SHP77 treated with DMSO at 0.1 percent for 48 hours (cell line): ENCODE measurements at regions not wholly inside any gene's neighbourhood (a gene's known extent, or its start where the extent isn't known, plus 50 kb on each side); places are given as distances from the start of the nearest gene placed in this dataset.

ENCODE experiments used
- DNase-seq: peaks from one replicate; lab custom pipeline; 2025; lab: John Stamatoyannopoulos, UW

DNA sequence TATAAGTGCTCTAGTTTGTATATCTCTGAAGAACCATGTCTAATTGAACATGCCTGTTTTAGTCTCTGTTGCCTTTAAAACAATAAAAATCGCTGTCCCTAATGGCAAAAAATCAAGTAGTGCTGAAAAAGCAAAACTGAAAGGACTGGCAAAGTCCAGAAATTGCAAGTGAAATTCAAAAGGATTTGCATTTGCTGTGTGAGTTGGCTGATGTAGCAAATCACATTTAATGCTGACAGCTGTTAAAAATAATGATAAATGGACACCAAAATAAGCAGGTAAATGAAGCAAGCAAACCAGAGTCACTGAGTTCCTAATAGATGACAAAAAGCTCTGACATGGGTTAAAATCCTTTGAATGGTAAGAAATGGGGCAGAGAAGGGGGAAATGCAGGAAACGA is 874.1 kb downstream of the GRM8 start:
- no peak for DNase-seq

DNA sequence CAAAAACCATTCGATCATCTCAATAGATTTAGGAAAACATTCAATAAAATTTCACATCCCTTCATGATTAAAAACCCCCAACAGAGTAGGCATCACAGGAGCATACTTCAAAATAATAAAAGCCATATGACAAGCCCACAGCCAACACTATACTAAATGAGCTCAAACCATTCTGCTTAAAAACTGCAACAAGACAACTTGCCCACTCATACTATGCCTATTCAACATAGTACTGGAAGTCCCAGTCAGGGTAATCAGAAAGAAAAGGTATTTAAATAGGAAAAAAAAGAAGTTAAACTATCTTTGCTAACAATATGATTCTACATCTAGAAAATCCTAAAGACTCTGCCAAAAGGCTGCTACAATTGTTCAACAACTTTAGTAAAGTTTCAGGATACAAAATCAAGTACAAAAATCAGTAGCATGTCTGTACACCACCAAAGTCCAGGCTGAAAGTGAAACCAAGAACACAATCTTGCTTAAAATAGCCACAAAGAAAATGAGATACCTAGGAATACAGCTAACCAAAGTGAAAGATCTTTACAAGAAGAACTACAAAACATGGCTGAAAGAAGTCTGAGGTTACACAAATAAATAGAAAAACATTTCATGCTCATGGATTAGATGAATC is 882.6 kb downstream of the GRM8 start:
- DNase-seq: no peak

DNA sequence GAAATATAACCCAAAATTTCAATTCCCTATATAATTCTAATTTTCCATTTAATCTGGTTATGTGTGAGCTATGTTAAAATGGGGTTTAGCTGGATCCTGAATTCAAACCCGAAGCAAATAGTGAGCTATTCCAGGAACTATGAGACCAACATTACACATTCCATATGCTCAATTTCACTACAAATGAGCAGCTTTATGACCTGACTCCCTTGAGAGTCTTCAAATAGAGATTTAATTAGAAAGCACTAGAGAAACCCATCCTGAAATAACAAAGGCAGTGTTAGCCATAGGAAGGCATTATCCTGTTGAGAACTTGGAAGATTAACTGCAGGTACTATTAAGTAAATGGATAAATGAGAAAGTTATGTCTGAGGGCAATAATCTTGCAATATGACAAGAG is 890.0 kb downstream of the GRM8 start:
- no peak for DNase-seq

DNA sequence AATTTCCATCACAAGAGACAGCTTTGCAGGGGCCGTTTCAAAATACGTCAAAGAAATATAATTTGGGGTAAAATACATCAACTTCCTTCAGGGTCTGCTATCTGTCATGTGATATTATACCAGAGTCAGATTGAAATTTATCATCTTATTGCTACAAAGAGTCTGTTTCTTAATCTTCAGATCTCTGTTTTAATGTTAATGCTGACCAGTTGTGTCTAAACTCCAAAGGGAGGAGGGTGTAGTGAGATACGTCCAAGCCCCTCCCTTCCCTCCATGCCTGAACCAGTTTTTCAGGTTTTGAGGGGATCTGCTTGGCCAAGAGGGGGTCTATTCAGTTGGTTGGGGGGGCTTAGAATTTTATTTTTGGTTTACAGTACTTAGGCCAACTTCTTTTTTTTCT is 891.6 kb downstream of the GRM8 start:
- DNase-seq: no peak

DNA sequence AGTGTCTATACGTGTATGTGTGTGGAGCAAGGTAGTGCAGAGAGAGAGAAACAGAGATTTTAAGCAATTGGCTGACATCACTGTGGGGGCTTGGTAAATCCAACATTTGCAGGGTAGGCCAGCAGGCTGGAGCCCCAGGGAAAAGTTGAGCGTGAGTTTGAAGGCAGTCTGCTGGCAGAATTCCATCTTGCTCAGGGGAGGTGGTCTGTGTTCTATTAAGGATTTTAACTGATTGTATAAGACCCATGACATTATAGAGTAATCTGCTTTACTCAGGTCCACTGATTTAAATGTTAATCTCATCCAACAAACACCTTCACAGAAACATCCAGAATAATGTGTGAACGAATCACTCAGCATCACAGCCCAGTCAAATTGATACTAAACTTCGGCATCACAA is 912.9 kb downstream of the GRM8 start:
- no peak for DNase-seq

DNA sequence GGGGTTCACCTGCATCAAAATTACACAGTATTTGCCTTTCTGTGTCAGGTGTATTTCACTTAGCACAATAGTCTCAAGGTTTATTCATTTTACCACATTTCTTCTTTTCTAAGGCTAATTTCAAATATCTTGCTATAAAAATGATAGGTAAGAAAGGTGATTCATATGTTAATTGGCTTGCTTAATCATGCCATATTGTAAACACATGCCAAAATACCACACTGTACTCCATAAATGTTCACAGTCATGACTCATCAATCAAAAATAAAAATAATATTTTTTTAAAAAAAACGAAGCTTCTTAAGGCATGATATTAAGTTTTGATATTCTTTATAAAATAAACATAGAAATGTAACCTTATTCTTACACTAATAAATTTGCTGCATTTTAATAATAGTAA is 947.1 kb downstream of the GRM8 start:
- no peak for DNase-seq

DNA sequence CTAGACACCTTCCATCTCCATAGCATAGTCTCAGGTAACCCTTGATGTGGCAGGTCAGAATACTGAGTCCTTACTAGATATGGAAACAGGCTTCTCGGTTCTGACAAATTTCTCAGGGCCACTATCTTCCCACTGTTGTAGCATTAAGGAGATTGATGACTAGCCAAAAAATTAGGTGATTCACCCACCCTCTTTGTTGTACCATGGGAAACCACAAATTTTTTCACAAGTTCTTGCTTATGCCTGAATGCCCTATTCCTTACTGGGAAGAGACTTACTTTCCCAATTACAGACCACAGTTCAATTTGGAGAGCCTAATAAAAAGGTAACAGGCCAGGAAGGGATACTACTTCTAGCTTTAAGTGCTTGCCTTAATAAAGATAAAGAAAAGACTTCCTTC is 948.8 kb downstream of the GRM8 start:
- no peak for DNase-seq

DNA sequence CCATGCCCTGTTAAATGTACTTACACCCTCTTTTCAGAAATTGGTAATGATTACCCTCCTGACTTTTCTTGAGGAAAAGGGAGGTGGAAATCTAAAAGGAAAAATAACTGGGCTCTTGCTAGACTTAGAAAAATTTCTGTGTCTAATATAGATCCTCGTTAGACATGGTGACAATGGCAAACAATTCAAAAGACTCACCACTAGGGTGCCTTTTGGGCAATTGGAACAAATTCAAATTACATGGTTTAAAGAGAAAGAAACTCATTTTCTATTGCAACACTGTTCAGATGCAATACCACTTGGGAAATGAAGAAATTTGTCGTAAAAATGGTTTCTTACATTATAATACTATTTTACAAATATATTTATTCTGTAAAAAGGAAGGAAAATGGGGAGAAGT is 950.1 kb downstream of the GRM8 start:
- DNase-seq: no peak

DNA sequence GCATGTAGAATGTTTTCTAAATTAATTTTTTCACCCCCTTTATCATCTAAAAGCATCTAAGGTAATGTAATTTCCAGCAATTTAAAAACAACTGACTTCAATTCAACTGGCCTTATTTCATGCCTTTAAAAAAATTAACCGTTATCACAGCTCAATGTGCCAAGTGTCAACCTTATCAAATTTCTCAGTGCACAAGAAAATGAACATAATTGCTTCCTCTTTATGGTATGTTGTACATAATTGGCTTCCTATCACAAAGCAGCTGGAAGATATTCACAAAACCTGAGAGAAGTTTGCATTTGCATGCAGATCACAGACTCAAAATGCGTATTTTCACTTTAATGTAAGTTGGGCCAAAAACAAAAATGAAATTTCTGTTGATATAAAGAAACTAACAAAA is 966.4 kb downstream of the GRM8 start:
- no peak for DNase-seq

DNA sequence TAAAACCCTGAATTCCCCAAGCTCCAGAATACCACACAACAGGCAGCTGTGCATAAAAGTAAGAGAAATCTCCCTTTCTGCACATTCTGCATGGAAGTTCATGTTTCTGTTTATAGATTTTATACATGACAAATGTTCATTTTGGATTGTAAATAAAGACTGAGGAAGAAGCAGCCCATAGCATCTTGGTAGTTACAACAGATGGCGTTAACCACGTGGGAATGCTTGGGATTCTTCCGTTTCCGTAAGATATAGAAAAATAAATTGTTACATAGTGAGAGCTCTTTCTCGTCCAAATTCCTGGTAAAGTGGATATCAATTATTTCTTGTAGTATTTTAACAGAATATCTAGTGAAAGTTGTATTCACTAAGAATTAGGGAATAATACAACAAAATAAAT is 1016.5 kb downstream of the GRM8 start:
- no peak for DNase-seq

DNA sequence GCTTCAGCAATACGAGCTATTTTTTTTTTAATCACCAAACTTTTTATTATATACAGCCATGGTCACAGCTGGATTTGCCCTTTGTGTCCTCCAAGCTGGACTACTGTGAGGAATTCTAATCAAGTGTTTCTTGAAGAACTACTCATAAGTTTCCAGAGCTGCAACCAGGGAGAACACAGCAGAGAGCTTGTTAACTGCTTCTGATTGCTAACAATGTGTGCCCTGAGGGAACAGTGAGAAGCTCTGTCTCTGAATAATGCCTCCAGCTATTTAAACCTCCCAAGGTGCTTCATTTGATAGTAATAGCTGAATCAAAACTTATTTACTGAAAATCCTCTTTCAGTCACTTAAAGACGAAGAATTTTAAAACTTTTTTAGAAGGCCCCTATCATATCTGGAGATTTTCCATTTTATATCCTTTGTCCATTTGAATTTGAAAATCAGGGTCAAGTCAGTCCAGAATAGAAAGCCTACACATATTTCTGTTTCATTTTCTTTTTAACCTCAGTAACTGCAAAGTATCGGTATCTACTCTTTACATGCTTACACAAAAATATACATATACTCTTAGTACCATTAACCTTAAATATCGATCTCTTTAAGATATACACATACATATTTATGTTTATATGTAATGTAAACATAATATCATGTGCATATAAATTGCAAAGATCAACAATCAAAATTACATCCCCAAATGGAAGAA is 1024.2 kb downstream of the GRM8 start:
- no peak for DNase-seq

DNA sequence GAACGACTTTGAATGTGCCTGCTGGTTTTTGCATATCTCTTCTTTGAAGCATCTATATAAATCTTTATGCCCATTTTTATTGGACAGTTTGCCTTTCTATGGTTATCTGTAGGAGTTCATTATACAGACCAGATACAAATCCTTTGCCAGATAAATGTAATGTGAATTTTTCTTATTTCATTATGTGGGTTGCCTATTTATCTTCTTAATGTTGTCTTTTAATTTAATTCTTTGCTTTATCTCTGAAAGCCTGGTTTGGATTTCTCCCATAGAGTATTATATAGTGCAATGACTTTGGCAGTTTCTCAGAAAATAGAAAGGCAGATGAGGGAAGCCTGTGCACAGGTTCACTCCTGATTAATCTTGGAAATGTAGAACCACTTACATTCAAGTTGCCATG is 1025.1 kb downstream of the GRM8 start:
- DNase-seq: no peak

DNA sequence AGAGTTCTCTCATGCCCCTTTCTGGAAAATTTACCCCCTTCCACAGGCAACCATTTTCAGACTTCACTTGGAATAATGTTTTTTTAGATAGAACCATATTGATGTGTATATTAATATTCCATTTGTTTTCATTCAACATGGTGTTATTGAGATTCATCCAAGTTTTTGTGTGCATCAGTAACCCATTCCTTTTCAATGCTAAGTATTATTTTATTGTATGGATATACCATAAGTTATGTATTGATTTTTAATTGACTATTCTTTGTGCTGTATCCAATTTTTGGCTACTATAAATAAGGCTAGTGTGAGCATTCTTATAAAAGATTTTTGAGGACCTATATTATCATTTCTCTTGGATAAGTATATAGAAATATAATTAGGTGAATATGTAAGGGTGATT is 1025.7 kb downstream of the GRM8 start:
- DNase-seq: no peak

DNA sequence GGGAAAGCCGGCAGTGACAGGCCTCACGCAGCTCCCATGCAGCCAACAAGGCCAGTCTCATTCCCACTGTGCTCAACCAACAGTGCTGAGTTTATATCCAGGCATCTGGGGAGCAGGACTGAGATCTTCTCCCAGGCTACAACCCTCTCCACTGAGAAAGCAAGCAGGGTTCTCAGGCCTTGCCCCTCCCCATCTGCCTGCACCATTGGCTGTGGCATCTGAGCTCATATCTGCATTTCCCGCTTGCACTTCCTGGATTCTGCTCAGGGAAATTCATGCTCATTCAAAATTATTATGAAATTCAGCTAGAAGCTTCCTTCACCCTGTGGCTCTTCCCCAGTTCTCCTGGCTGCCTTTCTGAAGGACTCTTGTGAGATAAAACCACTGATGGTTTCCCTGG is 1029.0 kb downstream of the GRM8 start:
- DNase-seq: no peak

DNA sequence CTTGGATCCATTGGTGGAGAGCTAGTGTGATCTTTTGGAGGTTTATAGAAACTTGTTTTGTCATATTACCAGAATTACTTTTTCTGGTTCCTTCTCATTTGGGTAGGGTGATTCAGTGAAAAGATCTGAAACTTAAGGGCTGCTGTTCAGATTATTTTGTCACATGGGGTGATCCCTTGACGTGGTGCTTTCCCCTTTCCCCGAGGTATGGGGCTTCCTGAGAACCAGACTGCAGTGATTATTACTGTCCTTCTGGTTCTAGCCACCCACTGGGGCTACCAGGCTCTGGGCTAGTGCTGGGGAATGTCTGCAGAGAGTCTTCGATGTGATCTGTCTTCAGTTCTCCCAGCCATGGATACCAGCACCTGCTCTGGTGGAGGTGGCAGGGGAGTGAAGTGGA is 1030.0 kb downstream of the GRM8 start:
- DNase-seq: no peak

DNA sequence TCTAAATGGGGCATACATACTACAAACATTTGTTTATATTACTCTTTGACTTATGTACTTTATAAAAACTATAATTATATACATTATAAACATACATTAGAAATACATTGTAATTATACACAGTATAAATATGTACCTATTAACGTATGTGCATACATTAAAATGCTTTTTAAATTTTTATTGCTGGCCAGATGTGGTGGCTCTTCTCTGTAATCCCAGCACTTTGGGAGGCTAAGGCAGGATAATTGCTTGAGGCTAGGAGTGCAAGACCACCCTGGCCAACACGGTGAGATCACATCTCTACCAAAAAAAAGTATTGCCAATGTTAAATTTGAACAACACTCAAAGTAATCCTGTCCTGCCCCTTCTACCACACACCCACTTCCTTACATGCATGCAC is 1037.0 kb downstream of the GRM8 start:
- DNase-seq: no peak

DNA sequence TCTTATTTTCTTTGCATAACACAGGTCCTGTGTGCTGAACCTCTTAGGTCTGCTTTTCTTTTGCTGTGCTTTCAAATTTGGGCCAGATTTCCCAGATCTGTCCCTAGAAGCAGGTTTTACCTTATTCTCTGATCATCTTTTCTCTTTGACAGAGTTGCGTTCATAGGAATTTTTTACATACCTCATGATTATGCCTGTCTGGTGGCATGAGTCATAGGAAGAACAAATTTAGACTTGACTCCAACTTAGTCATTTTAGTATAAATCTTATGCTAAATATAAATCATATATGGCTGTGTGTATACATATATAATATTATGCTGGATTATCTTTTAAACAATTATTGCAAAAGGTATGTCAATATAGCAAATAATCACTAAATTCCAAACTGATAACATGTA is 1038.9 kb downstream of the GRM8 start:
- no peak for DNase-seq

DNA sequence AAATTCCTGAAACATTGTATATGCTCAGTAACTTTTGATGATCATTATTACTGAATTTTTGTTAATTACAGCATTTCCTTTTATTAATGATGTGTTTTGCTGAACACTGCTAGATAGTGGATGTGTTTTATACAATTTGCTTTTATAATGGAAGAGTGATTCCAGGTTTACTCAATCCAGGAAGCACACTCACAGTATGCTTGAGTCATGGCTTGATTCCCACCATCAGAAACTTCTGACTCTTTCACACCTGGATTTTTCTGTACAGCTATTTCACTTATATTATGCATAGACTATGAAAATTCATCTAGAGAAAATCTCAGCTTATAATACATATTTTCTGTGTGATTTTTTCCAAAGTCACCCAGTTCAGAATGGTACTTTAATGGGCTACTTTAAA is 1040.9 kb downstream of the GRM8 start:
- DNase-seq: no peak

DNA sequence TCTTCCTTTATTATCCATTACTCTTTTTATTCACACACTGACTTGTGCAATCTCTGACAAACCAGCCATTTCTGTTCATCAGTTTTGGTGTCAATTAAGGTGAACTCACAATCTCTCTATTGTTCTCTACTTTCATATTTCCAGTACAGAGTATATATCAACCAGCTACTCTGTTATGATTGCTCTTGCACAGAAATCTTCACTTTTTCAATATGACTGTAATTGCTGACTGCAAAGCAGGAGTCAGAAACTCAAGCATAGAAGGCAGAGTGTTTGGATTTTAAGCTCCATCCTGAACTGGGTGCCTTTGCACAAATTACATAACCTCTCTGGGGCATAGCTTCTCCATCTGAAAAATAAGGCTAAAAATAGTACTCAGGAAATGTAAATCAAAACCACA is 1042.0 kb downstream of the GRM8 start:
- no peak for DNase-seq

DNA sequence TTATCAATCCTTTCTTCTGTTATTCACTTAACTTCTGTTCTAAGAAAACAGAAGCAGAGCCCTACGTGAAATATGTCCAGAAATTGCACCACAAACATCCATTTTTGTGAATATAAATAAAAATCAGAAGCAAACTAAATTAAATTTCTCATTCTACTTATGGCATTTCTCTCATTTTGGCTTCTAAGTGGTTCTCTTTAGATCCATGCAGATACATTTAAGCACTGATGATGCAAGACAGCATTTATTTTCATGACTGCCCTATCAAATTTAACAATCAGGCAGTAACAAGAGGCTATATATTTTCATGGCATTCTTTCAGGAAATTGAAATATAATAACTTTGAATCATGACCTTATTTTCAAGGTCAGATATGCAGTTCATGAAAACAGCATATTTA is 1049.6 kb downstream of the GRM8 start:
- no peak for DNase-seq

DNA sequence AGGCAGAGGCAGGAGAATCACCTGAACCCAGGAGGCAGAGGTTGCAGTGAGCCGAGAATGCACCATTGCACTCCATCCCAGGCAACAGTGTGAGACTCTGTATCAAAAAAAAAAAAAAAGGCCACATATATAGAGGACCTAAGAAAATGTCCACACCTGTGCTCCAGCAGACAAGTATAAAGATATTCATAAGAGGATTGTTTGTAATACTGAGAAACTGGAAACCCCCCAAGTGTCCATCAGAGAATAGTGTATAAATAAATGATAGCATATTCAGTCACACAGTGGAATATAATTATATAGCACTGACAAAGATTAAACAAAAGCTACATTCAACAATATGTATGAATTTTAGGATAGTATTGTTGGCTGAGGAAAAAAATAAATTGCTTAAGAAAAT is 1050.6 kb downstream of the GRM8 start:
- no peak for DNase-seq

DNA sequence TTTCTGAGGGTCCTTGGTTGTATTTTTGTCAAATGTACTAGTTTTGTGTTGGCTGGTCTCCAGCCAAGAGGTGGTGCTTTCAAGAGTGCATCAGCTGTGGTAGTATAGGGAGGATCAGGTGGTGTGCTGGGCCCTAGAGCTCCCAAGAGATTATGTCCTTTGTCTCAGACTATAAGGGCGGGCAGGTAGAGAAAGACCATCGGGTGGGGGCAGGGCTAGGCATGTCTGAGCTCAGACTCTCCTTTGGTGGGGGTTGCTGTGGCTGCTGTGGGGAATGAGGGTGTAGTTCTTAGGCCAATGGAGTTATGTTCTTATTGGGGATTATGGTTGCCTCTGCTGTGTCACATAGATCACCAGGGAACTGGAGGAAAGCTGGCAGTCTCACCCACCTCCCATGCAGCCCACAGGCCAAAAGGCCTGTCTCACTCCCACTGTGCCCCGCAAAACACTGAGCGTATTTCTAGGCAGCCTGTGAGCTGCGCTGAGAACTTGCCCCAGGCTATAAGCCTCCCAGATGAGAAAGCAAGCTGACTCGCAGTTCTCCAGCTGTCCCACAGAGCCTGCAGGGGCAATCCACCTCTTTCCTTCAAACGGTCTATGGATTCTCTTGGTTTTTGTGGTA is 1066.7 kb downstream of the GRM8 start:
- no peak for DNase-seq

DNA sequence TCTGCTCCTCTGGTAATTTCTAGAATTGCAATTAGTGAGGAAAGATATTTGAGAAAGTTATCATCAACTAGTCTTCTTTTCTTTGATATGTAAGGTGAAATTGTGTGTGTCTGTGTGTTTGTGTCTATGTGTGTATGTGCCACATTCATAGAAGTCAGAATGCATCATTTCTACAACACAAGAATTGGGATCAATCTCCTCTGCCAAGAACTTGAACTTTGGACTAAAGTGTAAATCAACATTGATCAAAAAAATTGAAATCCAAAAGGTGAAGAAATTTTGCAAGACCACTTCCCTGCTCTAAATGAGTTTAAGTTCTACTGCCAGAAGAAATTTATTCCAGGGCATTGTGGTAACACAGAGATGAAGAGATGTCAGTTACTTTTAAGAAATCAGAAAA is 1072.8 kb downstream of the GRM8 start:
- no peak for DNase-seq

DNA sequence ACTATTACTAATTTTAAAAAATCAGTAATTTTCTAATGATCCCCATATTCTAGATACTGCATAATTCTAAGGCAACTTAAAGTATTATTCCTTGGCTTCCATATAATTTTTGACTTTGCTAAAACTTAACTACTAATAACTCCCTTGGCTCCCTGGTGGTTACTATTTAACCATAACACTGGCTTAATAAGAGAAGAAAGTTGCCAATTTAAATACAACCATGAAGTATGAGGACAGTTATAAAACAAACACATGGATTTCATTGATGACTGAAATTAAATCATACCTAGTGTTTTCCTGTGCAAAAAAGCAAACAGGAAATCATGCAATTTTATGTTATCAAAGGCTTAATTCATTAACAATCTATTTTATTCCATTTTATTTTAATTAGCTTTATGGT is 1073.9 kb downstream of the GRM8 start:
- no peak for DNase-seq
